IMR-90 (cell line): ENCODE measurements at regions not wholly inside any gene's neighbourhood (a gene's known extent, or its start where the extent isn't known, plus 50 kb on each side); places are given as distances from the start of the nearest gene placed in this dataset.

ENCODE experiments used
- ATAC-seq: fragments of 200-7000 bp; cut with Tn5 transposase; 2 replicates; pipeline ENCODE4 v1.9.1; 2020; ENCODE audit warnings: low read depth, mild to moderate bottlenecking, moderate library complexity
- BruUV-seq: library from RNA; stranded (reverse); fragments of 400-500 nt; replicated peaks from 2 replicates; lab custom pipeline; 2021; lab: Mats Ljungman, UMichigan
- CTCF ChIA-PET: fragments of 300-600 bp; formaldehyde crosslinking; extraction: SDS; loops from one replicate; lab custom pipeline; 2021; ENCODE audit warnings: antibody characterized with exemption; lab: Yijun Ruan, JAX
- POLR2A ChIA-PET: fragments of 300-600 bp; sonication (Branson Sonifier 250); formaldehyde crosslinking; loops from one replicate; lab custom pipeline; 2022; ENCODE audit warnings: antibody characterized with exemption; ENCODE audit not compliant: unreplicated experiment; lab: Charles Lee
- DNase-seq: peaks from one replicate; pipeline ENCODE4 v3.0.0; 2013
- H2AFZ ChIP-seq: replicated peaks from 2 replicates; pipeline ENCODE3; 2013; ENCODE audit warnings: low read length, mild to moderate bottlenecking; ENCODE audit not compliant: poor library complexity
- H2AK5ac ChIP-seq: 2 replicates; pipeline ENCODE4 v1.6.1; 2013; ENCODE audit warnings: low read depth, low read length, inconsistent platforms
- H2AK9ac ChIP-seq: replicated peaks from 2 replicates; pipeline ENCODE3; 2013; ENCODE audit warnings: mild to moderate bottlenecking, low read depth, low read length, moderate library complexity; ENCODE audit not compliant: poor library complexity
- H2BK120ac ChIP-seq: 2 replicates; pipeline ENCODE4 v1.6.1; 2013; ENCODE audit warnings: low read depth, low read length, inconsistent platforms
- H2BK15ac ChIP-seq: 3 replicates; pipeline ENCODE4 v1.6.1; 2013; ENCODE audit warnings: low read depth, low read length, inconsistent platforms
- H2BK20ac ChIP-seq: 2 replicates; pipeline ENCODE4 v1.6.1; 2013; ENCODE audit warnings: low read depth, mild to moderate bottlenecking, inconsistent platforms, low read length, moderate library complexity
- H2BK5ac ChIP-seq: 2 replicates; pipeline ENCODE4 v1.6.1; 2013; ENCODE audit warnings: mild to moderate bottlenecking, low read depth, low read length, inconsistent platforms; ENCODE audit not compliant: poor library complexity, severe bottlenecking
- H3K14ac ChIP-seq: replicated peaks from 2 replicates; pipeline ENCODE4 v1.6.1; 2013; ENCODE audit warnings: low read depth, low read length, inconsistent platforms
- H3K18ac ChIP-seq: 2 replicates; pipeline ENCODE4 v1.6.1; 2013; ENCODE audit warnings: low read depth, low read length, control low read depth
- H3K23ac ChIP-seq: 2 replicates; pipeline ENCODE4 v1.6.1; 2013; ENCODE audit warnings: low read depth, low read length, inconsistent platforms
- H3K27ac ChIP-seq: 2 replicates; pipeline ENCODE4 v1.5.1; 2013; ENCODE audit warnings: mild to moderate bottlenecking, control low read depth, low read length; ENCODE audit not compliant: insufficient read depth
- H3K27me3 ChIP-seq: 2 replicates; pipeline ENCODE4 v1.6.1; 2013; ENCODE audit warnings: low read length; ENCODE audit not compliant: control insufficient read depth, insufficient read depth
- H3K36me3 ChIP-seq: 2 replicates; pipeline ENCODE4 v1.6.1; 2013; ENCODE audit warnings: low read length, mixed read lengths; ENCODE audit not compliant: control insufficient read depth, insufficient read depth
- H3K4ac ChIP-seq: 2 replicates; pipeline ENCODE4 v1.6.1; 2013; ENCODE audit warnings: low read depth, low read length, inconsistent platforms
- H3K4me1 ChIP-seq: 2 replicates; pipeline ENCODE4 v1.6.1; 2013; ENCODE audit warnings: low read length, mixed read lengths; ENCODE audit not compliant: control insufficient read depth, insufficient read depth
- H3K4me2 ChIP-seq: 2 replicates; pipeline ENCODE4 v1.6.1; 2013; ENCODE audit warnings: low read depth, mild to moderate bottlenecking, control low read depth, low read length, moderate library complexity
- H3K4me3 ChIP-seq: 2 replicates; pipeline ENCODE4 v1.5.1; 2013; ENCODE audit warnings: low read depth, mild to moderate bottlenecking, control low read depth, low read length, moderate library complexity; ENCODE audit not compliant: insufficient read depth
- H3K56ac ChIP-seq: 2 replicates; pipeline ENCODE4 v1.6.1; 2013; ENCODE audit warnings: low read length, inconsistent platforms; ENCODE audit not compliant: insufficient read depth; ENCODE audit errors: extremely low read depth
- H3K79me1 ChIP-seq, 2 experiments: 2 replicates each; pipeline ENCODE4 v1.6.1; 2013; ENCODE audit warnings: low read length in 2 of 2, inconsistent platforms in 1 of 2, low read depth in 1 of 2
- H3K9ac ChIP-seq: 2 replicates; pipeline ENCODE4 v1.6.1; 2013; ENCODE audit warnings: low read depth, low read length, control low read depth
- H3K9me1 ChIP-seq: 2 replicates; pipeline ENCODE4 v1.6.1; 2013; ENCODE audit warnings: low read length, inconsistent platforms; ENCODE audit not compliant: insufficient read depth
- H3K9me3 ChIP-seq: 2 replicates; pipeline ENCODE4 v1.6.1; 2013; ENCODE audit warnings: low read length; ENCODE audit not compliant: control insufficient read depth, insufficient read depth
- H4K20me1 ChIP-seq: 2 replicates; pipeline ENCODE4 v1.6.1; 2013; ENCODE audit warnings: low read length, inconsistent platforms; ENCODE audit not compliant: insufficient read depth
- H4K5ac ChIP-seq: 2 replicates; pipeline ENCODE4 v1.6.1; 2013; ENCODE audit warnings: mild to moderate bottlenecking, low read depth, low read length, control low read depth
- H4K8ac ChIP-seq, 2 experiments: 2 replicates each; pipeline ENCODE4 v1.6.1; 2013; ENCODE audit warnings: low read depth in 2 of 2, low read length in 2 of 2, control low read depth in 1 of 2, inconsistent platforms in 1 of 2
- H4K91ac ChIP-seq: 2 replicates; pipeline ENCODE4 v1.6.1; 2013; ENCODE audit warnings: low read depth, low read length, inconsistent platforms; ENCODE audit not compliant: insufficient read depth
- MAFK ChIP-seq: IDR thresholded peaks from 2 replicates; pipeline ENCODE4 v1.6.1; 2012; ENCODE audit warnings: low read depth, low read length, improper control_type of control experiment
- MAZ ChIP-seq: IDR thresholded peaks from 2 replicates; pipeline ENCODE4 v1.6.1; 2012; ENCODE audit warnings: low read depth, mild to moderate bottlenecking, low read length, improper control_type of control experiment, moderate library complexity, borderline replicate concordance
- MXI1 ChIP-seq: IDR thresholded peaks from 2 replicates; pipeline ENCODE4 v1.6.1; 2012; ENCODE audit warnings: low read depth, mild to moderate bottlenecking, low read length, moderate library complexity, borderline replicate concordance
- RAD21 ChIP-seq: IDR thresholded peaks from 2 replicates; pipeline ENCODE4 v1.6.1; 2012; ENCODE audit warnings: low read length, improper control_type of control experiment
- RCOR1 ChIP-seq: IDR thresholded peaks from 2 replicates; pipeline ENCODE4 v1.6.1; 2012; ENCODE audit warnings: mild to moderate bottlenecking, low read length, improper control_type of control experiment; ENCODE audit not compliant: insufficient replicate concordance
- RFX5 ChIP-seq: IDR thresholded peaks from 2 replicates; pipeline ENCODE4 v1.8.0; 2012; ENCODE audit warnings: low read depth, mild to moderate bottlenecking, low read length, moderate library complexity
- SMC3 ChIP-seq: fragments of 150-350 bp; IDR thresholded peaks from 2 replicates; pipeline ENCODE4 v1.6.1; 2016; ENCODE audit warnings: low read depth, mild to moderate bottlenecking, antibody characterized with exemption, low read length, moderate library complexity
- WGBS, 2 experiments: methylation state at CpG; one replicate each; pipeline versions ENCODE4 v1.1.5 to v1.1.7; 2013; ENCODE audit warnings: missing lambda C conversion rate in 2 of 2; ENCODE audit not compliant: insufficient read length in 1 of 2; ENCODE audit errors: extremely low coverage in 2 of 2; 5-methylcytosine and 5-hydroxymethylcytosine counted together
- dilution Hi-C: fragments of 300-500 bp; cut with HindIII; formaldehyde crosslinking; loops from one replicate; pipeline ENCODE4 v1.14.3; 2018; ENCODE audit warnings: low sequenced_read_pairs; ENCODE audit not compliant: unreplicated experiment
- in situ Hi-C: fragments of 300-500 bp; cut with MboI; formaldehyde crosslinking; loops from 3 replicates; pipeline ENCODE4 v1.14.3; 2019; ENCODE audit warnings: low sequenced_read_pairs, inconsistent platforms, mixed read lengths
- intact Hi-C: fragments of 100-400 bp; cut with micrococcal nuclease; formaldehyde crosslinking; loops from 2 replicates; pipeline ENCODE4 v1.10.0; 2022

GRCh38 chr14:89674240-89674639 is 257.2 kb upstream of the FOXN3 start:
- CTCF ChIA-PET = interaction anchor here (0.6 kb wide), 2 partner anchors 309 to 361 kb away, joined by 3 read pairs; no protein-coding TSS in a partner anchor
- DNase-seq = no peak
- no TSS peak for BruUV-seq
- intact Hi-C loops (no loop called here), in situ Hi-C loops (no loop called here), dilution Hi-C loops (no loop called here)
- Histone ChIP-seq H3K9me3 (no peaks in the 10 kb centered on the region), H3K18ac (no peak overlapping the region), H4K20me1 (no peaks in the 10 kb centered on the region), H3K4me3 (no peak overlapping the region), H3K14ac (no peak overlapping the region), H4K91ac (no peak overlapping the region), H3K36me3 (no peaks in the 10 kb centered on the region), H2AK5ac (no peak overlapping the region), H2BK20ac (no peak overlapping the region), H3K27me3 (no peaks in the 10 kb centered on the region), H2AK9ac (no peak overlapping the region), H2BK5ac (no peak overlapping the region), H3K23ac (no peak overlapping the region), H3K4me1 (peaks cover 2% of the 10 kb centered on the region), H3K4ac (no peak overlapping the region), H2BK15ac (no peak overlapping the region), H3K9me1 (no peaks in the 10 kb centered on the region), H3K79me1 (no peaks in the 10 kb centered on the region), H2AFZ (no peak overlapping the region), H3K4me2 (no peak overlapping the region), H3K27ac (no peak overlapping the region), H3K56ac (no peak overlapping the region), H4K8ac (no peak overlapping the region), H3K9ac (no peak overlapping the region), H2BK120ac (no peak overlapping the region), H4K5ac (no peak overlapping the region)
- ATAC-seq = no peak
- TF ChIP-seq RAD21 = no peak
- TF ChIP-seq MAZ = no peak
- no peak for TF ChIP-seq RFX5
- no peak for TF ChIP-seq MXI1
- no peak for TF ChIP-seq RCOR1
- no peak for TF ChIP-seq SMC3
- TF ChIP-seq MAFK = no peak
- no CpG with 5 or more reads among the region's 1 CpG for WGBS, 2 experiments
- POLR2A ChIA-PET = no interaction called here
